Uterus (tissue), 3 donors: ENCODE measurements at regions not wholly inside any gene's neighbourhood (a gene's known extent, or its start where the extent isn't known, plus 50 kb on each side); places are given as distances from the start of the nearest gene placed in this dataset.

Experiments
- DNase-seq, 2 donors: peaks; one replicate each; pipeline ENCODE4 v3.0.0-alpha.2; 2019 to 2020
- H3K27ac ChIP-seq, 2 donors: fragments of 200-600 bp; sonication (generic); 1 replicate in 1 of 2; 2 replicates in 1 of 2; pipeline ENCODE4 v1.5.1; 2016 to 2018
- H3K27me3 ChIP-seq, 2 donors: fragments of 200-600 bp; sonication (generic); one replicate each; pipeline ENCODE4 v1.5.1; 2018 to 2019; ENCODE audit warnings: control low read depth in 1 of 2
- H3K36me3 ChIP-seq, 2 donors: fragments of 200-600 bp; sonication (generic); one replicate each; pipeline ENCODE4 v1.5.1; 2019; ENCODE audit warnings: control low read depth in 1 of 2
- H3K4me1 ChIP-seq, 2 donors: fragments of 200-600 bp; sonication (generic); one replicate each; pipeline ENCODE4 v1.5.1; 2018 to 2019; ENCODE audit warnings: control low read depth in 1 of 2
- H3K4me3 ChIP-seq, 2 donors: fragments of 200-600 bp; sonication (generic); 1 replicate in 1 of 2; 2 replicates in 1 of 2; pipeline ENCODE4 v1.5.1; 2018 to 2019; ENCODE audit warnings: mild to moderate bottlenecking in 1 of 2
- H3K9me3 ChIP-seq, 2 donors: fragments of 200-600 bp; sonication (generic); one replicate each; pipeline ENCODE4 v1.5.1; 2019; ENCODE audit warnings: control low read depth in 1 of 2
- POLR2A ChIP-seq, 2 donors: fragments of 450-650 bp; IDR thresholded peaks; one replicate each; pipeline ENCODE4 v1.6.1; 2016; ENCODE audit warnings: antibody characterized with exemption in 2 of 2, mild to moderate bottlenecking in 1 of 2, moderate library complexity in 1 of 2
- intact Hi-C: fragments of 100-400 bp; cut with DNase I; formaldehyde crosslinking; loops from one replicate; pipeline ENCODE4 v1.15.1; 2023; ENCODE audit warnings: low total_unique reads
- TF ChIP-seq, protein P1 (sequence below), 4 experiments: fragments of 200-600 bp in 2 of 4; fragments of 450-650 bp in 2 of 4; sonication (generic) in 2 of 4; IDR thresholded peaks; one replicate each; pipeline ENCODE4 v1.5.1; 2016 to 2019; ENCODE audit warnings: antibody characterized with exemption in 4 of 4, mild to moderate bottlenecking in 2 of 4, moderate library complexity in 1 of 4
- donor health status: DM: yes; HTN: yes; CAD: no.

DNA sequence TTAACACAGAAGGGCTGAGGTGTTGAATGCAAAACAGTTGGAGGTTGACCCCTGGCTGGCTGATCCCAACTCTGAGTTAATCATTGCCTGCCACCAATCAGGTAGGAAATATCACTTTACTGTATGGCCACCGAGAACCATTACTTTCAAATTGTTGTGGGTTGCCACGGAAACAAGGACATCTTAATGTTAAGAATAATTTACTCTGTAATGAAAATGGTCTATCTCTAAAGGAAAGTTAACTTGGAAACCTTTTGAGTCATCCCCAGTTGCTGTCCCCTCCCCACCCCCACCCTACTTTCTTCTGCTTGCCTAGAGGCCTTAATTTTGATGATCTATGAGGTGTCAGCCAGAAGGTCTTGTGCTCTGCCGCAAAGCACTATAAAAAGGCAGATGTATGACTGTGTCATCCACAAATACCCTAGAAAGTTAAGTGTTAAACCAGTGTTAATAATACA, 78.7 kb upstream of the SNRK start:
- Histone ChIP-seq H3K27ac (no peak overlapping the region), H3K4me3 (no peak overlapping the region), H3K36me3 (no peaks in the 10 kb centered on the region), H3K4me1 (peaks cover 0 to 5% of the 10 kb centered on the region in 2 donors), H3K27me3 (no peaks in the 10 kb centered on the region), H3K9me3 (no peaks in the 10 kb centered on the region)
- DNase-seq: no peak
- TF ChIP-seq, protein P1, sequence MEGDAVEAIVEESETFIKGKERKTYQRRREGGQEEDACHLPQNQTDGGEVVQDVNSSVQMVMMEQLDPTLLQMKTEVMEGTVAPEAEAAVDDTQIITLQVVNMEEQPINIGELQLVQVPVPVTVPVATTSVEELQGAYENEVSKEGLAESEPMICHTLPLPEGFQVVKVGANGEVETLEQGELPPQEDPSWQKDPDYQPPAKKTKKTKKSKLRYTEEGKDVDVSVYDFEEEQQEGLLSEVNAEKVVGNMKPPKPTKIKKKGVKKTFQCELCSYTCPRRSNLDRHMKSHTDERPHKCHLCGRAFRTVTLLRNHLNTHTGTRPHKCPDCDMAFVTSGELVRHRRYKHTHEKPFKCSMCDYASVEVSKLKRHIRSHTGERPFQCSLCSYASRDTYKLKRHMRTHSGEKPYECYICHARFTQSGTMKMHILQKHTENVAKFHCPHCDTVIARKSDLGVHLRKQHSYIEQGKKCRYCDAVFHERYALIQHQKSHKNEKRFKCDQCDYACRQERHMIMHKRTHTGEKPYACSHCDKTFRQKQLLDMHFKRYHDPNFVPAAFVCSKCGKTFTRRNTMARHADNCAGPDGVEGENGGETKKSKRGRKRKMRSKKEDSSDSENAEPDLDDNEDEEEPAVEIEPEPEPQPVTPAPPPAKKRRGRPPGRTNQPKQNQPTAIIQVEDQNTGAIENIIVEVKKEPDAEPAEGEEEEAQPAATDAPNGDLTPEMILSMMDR (IDR thresholded peaks at IDR 0.05): no peak
- no peak for TF ChIP-seq POLR2A (IDR thresholded peaks at IDR 0.05)
- intact Hi-C loops: no loop called here

DNA sequence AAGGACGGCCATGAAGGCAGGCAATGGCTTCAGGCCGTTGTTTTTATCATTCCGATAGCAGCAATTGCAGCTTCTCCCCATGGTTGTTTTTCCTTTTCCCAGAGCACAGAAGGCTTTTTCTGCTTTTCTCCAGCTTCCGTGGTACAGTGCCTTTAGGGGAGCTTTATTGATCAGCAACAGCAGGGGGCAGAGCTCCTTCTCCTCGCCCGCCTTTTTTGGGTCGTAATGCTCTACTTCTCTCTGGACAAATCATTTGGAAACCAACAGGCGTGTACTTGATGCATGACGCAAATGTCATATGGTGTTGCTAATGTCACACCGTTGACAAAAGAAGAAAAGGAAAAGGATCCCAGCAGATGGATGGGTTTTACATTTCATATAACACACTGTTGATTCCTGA, 79.7 kb upstream of the SNRK start:
- H3K4me1 ChIP-seq: peaks cover 0 to 5% of the 10 kb centered on the region in 2 donors
- no peaks in the 10 kb centered on the region for H3K36me3 ChIP-seq
- H3K27ac ChIP-seq: no peak overlapping the region
- intact Hi-C loops: no loop called here
- no peak overlapping the region for H3K4me3 ChIP-seq
- TF ChIP-seq POLR2A (IDR thresholded peaks at IDR 0.05): no peak
- TF ChIP-seq, protein P1 (IDR thresholded peaks at IDR 0.05): no peak
- H3K9me3 ChIP-seq: no peaks in the 10 kb centered on the region
- no peak for DNase-seq
- H3K27me3 ChIP-seq: no peaks in the 10 kb centered on the region

DNA sequence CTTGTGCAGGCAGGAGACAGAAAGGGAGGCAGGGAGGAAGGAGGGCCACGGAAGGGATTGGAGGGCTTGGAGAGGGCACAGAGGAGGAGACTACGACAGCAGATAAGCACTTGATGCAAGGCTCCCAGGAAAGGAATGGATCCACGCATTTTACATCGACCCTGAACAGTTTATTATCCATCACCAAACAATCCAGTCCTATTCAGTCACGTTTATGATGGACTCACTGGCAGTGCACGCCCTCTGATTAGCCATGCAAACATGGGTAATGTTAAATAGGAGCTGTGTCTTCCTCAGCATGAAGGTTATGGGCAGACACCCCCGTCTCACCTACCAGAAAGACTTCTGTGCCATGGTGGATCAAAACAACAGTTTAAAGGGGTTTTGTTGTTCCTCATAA, 80.2 kb upstream of the SNRK start:
- peaks cover 0 to 5% of the 10 kb centered on the region in 2 donors for H3K4me1 ChIP-seq
- H3K27ac ChIP-seq: no peak overlapping the region
- DNase-seq: no peak
- H3K4me3 ChIP-seq: no peak overlapping the region
- no peaks in the 10 kb centered on the region for H3K36me3 ChIP-seq
- H3K9me3 ChIP-seq: no peaks in the 10 kb centered on the region
- intact Hi-C loops: no loop called here
- H3K27me3 ChIP-seq: no peaks in the 10 kb centered on the region
- no peak for TF ChIP-seq POLR2A (IDR thresholded peaks at IDR 0.05)
- TF ChIP-seq, protein P1 (IDR thresholded peaks at IDR 0.05): no peak

DNA sequence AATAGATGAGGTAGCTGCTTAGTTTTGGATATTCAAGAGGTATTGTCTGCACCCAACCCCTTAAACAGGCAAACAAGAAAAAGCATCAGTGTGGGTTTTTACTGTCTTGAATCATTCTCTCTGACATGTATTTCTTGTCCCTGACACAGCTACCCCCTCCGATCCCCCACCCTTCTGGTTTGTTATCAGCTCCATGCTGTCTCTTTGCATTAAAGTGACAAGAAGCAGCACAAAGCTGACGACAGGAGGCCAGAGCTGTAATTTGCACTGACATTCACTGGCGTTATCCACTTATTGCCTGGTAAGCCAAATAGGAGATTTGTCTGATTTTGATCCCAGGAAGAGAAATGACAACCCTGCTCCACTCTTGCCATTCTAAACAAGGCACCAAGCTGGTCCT, 83.3 kb upstream of the SNRK start:
- no peak overlapping the region for H3K27ac ChIP-seq
- no peaks in the 10 kb centered on the region for H3K27me3 ChIP-seq
- no peaks in the 10 kb centered on the region for H3K9me3 ChIP-seq
- no peaks in the 10 kb centered on the region for H3K4me1 ChIP-seq
- intact Hi-C loops: no loop called here
- TF ChIP-seq, protein P1 (IDR thresholded peaks at IDR 0.05): no peak
- TF ChIP-seq POLR2A (IDR thresholded peaks at IDR 0.05): no peak
- H3K4me3 ChIP-seq: no peak overlapping the region
- H3K36me3 ChIP-seq: no peaks in the 10 kb centered on the region
- no peak for DNase-seq

DNA sequence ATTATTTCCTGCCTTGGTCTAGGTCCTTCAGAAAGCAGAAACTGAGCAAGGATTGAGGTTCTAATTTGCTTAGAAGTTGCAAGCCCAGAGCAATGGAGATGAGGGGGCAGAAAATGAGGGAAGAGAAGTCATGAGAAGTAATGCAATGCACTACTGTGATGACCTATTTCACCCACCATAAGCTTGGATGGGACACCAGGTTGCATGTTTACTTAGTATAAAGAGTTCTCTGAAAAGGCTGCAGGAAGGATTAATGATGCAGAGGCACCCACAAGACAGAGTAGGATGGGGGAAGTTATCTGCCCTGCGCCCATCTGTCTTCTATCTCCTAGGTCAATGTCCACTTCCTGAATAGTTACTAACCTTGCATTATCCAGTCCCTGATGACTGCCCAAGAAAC, 84.8 kb upstream of the SNRK start:
- Histone ChIP-seq H3K27me3 (no peaks in the 10 kb centered on the region), H3K4me3 (no peak overlapping the region), H3K4me1 (no peaks in the 10 kb centered on the region), H3K36me3 (no peaks in the 10 kb centered on the region), H3K9me3 (no peaks in the 10 kb centered on the region), H3K27ac (no peak overlapping the region)
- intact Hi-C loops: no loop called here
- TF ChIP-seq, protein P1 (IDR thresholded peaks at IDR 0.05): no peak
- no peak for TF ChIP-seq POLR2A (IDR thresholded peaks at IDR 0.05)
- no peak for DNase-seq
